ENCODE measurements at regions not wholly inside any gene's neighbourhood (a gene's known extent, or its start where the extent isn't known, plus 50 kb on each side); places are given as distances from the start of the nearest gene placed in this dataset.

- Histone ChIP-seq H3K4me3 (ENCODE audit: control insufficient read depth in 1 of 7, extremely low read depth in 1 of 7, insufficient read depth in 4 of 7, low read depth in 2 of 7, low read length in 6 of 7) (no peak overlapping the region), H3K36me3 (ENCODE audit: control insufficient read depth in 4 of 4, insufficient read depth in 4 of 4, low read length in 3 of 4) (no peaks in the 10 kb centered on the region), H3K27me3 (replicated peaks in 2 of 5; ENCODE audit: control insufficient read depth in 4 of 5, insufficient read depth in 5 of 5, low read length in 4 of 5) (peaks cover 0 to 2% (median 0%) of the 10 kb centered on the region in 5 experiments), H3K27ac (ENCODE audit: insufficient read depth in 1 of 2, low read depth in 1 of 2, low read length in 2 of 2, poor library complexity in 1 of 2, severe bottlenecking in 2 of 2) (no peak overlapping the region), H3K4me1 (ENCODE audit: control extremely low read depth in 1 of 4, control insufficient read depth in 4 of 4, insufficient read depth in 4 of 4, low read length in 3 of 4) (peaks cover 3 to 29% (median 9%) of the 10 kb centered on the region in 4 experiments), H3K9me3 (ENCODE audit: control extremely low read depth in 1 of 5, control insufficient read depth in 4 of 5, insufficient read depth in 2 of 5, low read depth in 1 of 5, low read length in 4 of 5) (no peaks in the 10 kb centered on the region)
- no peak for DNase-seq
- no CpG with 5 or more reads among the region's 2 CpGs for WGBS (ENCODE audit: insufficient coverage)
- ChIA-PET POLR2A (no interaction called here), CTCF (no interaction called here)
Observed at GRCh38 chr10:108462005-108462404, 1297.5 kb upstream of the SORCS1 start.

- POLR2A ChIA-PET, result no interaction called here
- CTCF ChIA-PET, result interaction anchor here (1.4 kb wide), 1 partner anchor 12 kb away, joined by 5 read pairs; no protein-coding TSS in a partner anchor
- no peak for DNase-seq
Observed at GRCh38 chr10:108454793-108455192, 1290.3 kb upstream of the SORCS1 start.

GRCh38 chr10:108454224-108454623 lies 1289.7 kb upstream of the SORCS1 start:
- ChIA-PET POLR2A (no interaction called here), CTCF (no interaction called here)
- DNase-seq, result no peak
- peaks cover 2 to 36% (median 20%) of the 10 kb centered on the region in 4 experiments for H3K4me1 ChIP-seq (ENCODE audit: control extremely low read depth in 1 of 4, control insufficient read depth in 4 of 4, insufficient read depth in 4 of 4, low read length in 3 of 4)
- no peak overlapping the region for H3K27ac ChIP-seq (ENCODE audit: insufficient read depth in 1 of 2, low read depth in 1 of 2, low read length in 2 of 2, poor library complexity in 1 of 2, severe bottlenecking in 2 of 2)
- H3K36me3 ChIP-seq (ENCODE audit: control insufficient read depth in 4 of 4, insufficient read depth in 4 of 4, low read length in 3 of 4), result no peaks in the 10 kb centered on the region
- H3K27me3 ChIP-seq (replicated peaks in 2 of 5; ENCODE audit: control insufficient read depth in 4 of 5, insufficient read depth in 5 of 5, low read length in 4 of 5), result no peaks in the 10 kb centered on the region
- no CpG with 5 or more reads among the region's 3 CpGs for WGBS (ENCODE audit: insufficient coverage)
- H3K4me3 ChIP-seq (ENCODE audit: control insufficient read depth in 1 of 7, extremely low read depth in 1 of 7, insufficient read depth in 4 of 7, low read depth in 2 of 7, low read length in 6 of 7), result no peak overlapping the region
- no peaks in the 10 kb centered on the region for H3K9me3 ChIP-seq (ENCODE audit: control extremely low read depth in 1 of 5, control insufficient read depth in 4 of 5, insufficient read depth in 2 of 5, low read depth in 1 of 5, low read length in 4 of 5)

More at GRCh38 chr10:108454793-108455192, 1290.3 kb upstream of the SORCS1 start:
- Histone ChIP-seq H3K9me3 (ENCODE audit: control extremely low read depth in 1 of 5, control insufficient read depth in 4 of 5, insufficient read depth in 2 of 5, low read depth in 1 of 5, low read length in 4 of 5) (no peaks in the 10 kb centered on the region), H3K4me3 (ENCODE audit: control insufficient read depth in 1 of 7, extremely low read depth in 1 of 7, insufficient read depth in 4 of 7, low read depth in 2 of 7, low read length in 6 of 7) (no peak overlapping the region), H3K36me3 (ENCODE audit: control insufficient read depth in 4 of 4, insufficient read depth in 4 of 4, low read length in 3 of 4) (no peaks in the 10 kb centered on the region), H3K27ac (ENCODE audit: insufficient read depth in 1 of 2, low read depth in 1 of 2, low read length in 2 of 2, poor library complexity in 1 of 2, severe bottlenecking in 2 of 2) (no peak overlapping the region), H3K4me1 (ENCODE audit: control extremely low read depth in 1 of 4, control insufficient read depth in 4 of 4, insufficient read depth in 4 of 4, low read length in 3 of 4) (peaks cover 2 to 30% (median 15%) of the 10 kb centered on the region in 4 experiments), H3K27me3 (replicated peaks in 2 of 5; ENCODE audit: control insufficient read depth in 4 of 5, insufficient read depth in 5 of 5, low read length in 4 of 5) (no peaks in the 10 kb centered on the region)

GRCh38 chr10:108453166-108453565 lies 1288.7 kb upstream of the SORCS1 start:
- CTCF ChIA-PET, result interaction anchor here (1.0 kb wide), 1 partner anchor 42 kb away, joined by 3 read pairs; no protein-coding TSS in a partner anchor

GRCh38 chr10:108452533-108452932 lies 1288.0 kb upstream of the SORCS1 start:
- POLR2A ChIA-PET, result no interaction called here
- no peak for DNase-seq
- peaks cover 9 to 43% (median 30%) of the 10 kb centered on the region in 4 experiments for H3K4me1 ChIP-seq (ENCODE audit: control extremely low read depth in 1 of 4, control insufficient read depth in 4 of 4, insufficient read depth in 4 of 4, low read length in 3 of 4)
- no peaks in the 10 kb centered on the region for H3K36me3 ChIP-seq (ENCODE audit: control insufficient read depth in 4 of 4, insufficient read depth in 4 of 4, low read length in 3 of 4)
- no peak overlapping the region for H3K4me3 ChIP-seq (ENCODE audit: control insufficient read depth in 1 of 7, extremely low read depth in 1 of 7, insufficient read depth in 4 of 7, low read depth in 2 of 7, low read length in 6 of 7)
- CTCF ChIA-PET, result no interaction called here
- no peaks in the 10 kb centered on the region for H3K9me3 ChIP-seq (ENCODE audit: control extremely low read depth in 1 of 5, control insufficient read depth in 4 of 5, insufficient read depth in 2 of 5, low read depth in 1 of 5, low read length in 4 of 5)
- 89% methylated on average over 4 of the region's 5 CpGs for WGBS (ENCODE audit: insufficient coverage)
- H3K27ac ChIP-seq (ENCODE audit: insufficient read depth in 1 of 2, low read depth in 1 of 2, low read length in 2 of 2, poor library complexity in 1 of 2, severe bottlenecking in 2 of 2), result no peak overlapping the region
- no peaks in the 10 kb centered on the region for H3K27me3 ChIP-seq (replicated peaks in 2 of 5; ENCODE audit: control insufficient read depth in 4 of 5, insufficient read depth in 5 of 5, low read length in 4 of 5)

More at GRCh38 chr10:108453166-108453565, 1288.7 kb upstream of the SORCS1 start:
- POLR2A ChIA-PET, result no interaction called here
- no peak for DNase-seq
- H3K4me3 ChIP-seq (ENCODE audit: control insufficient read depth in 1 of 7, extremely low read depth in 1 of 7, insufficient read depth in 4 of 7, low read depth in 2 of 7, low read length in 6 of 7), result no peak overlapping the region
- no peaks in the 10 kb centered on the region for H3K27me3 ChIP-seq (replicated peaks in 2 of 5; ENCODE audit: control insufficient read depth in 4 of 5, insufficient read depth in 5 of 5, low read length in 4 of 5)
- no peak overlapping the region for H3K27ac ChIP-seq (ENCODE audit: insufficient read depth in 1 of 2, low read depth in 1 of 2, low read length in 2 of 2, poor library complexity in 1 of 2, severe bottlenecking in 2 of 2)
- no peaks in the 10 kb centered on the region for H3K9me3 ChIP-seq (ENCODE audit: control extremely low read depth in 1 of 5, control insufficient read depth in 4 of 5, insufficient read depth in 2 of 5, low read depth in 1 of 5, low read length in 4 of 5)
- no peaks in the 10 kb centered on the region for H3K36me3 ChIP-seq (ENCODE audit: control insufficient read depth in 4 of 4, insufficient read depth in 4 of 4, low read length in 3 of 4)
- peaks cover 9 to 39% (median 28%) of the 10 kb centered on the region in 4 experiments for H3K4me1 ChIP-seq (ENCODE audit: control extremely low read depth in 1 of 4, control insufficient read depth in 4 of 4, insufficient read depth in 4 of 4, low read length in 3 of 4)

- no peaks in the 10 kb centered on the region for H3K36me3 ChIP-seq (ENCODE audit: control insufficient read depth in 4 of 4, insufficient read depth in 4 of 4, low read length in 3 of 4)
- no peaks in the 10 kb centered on the region for H3K9me3 ChIP-seq (ENCODE audit: control extremely low read depth in 1 of 5, control insufficient read depth in 4 of 5, insufficient read depth in 2 of 5, low read depth in 1 of 5, low read length in 4 of 5)
- DNase-seq, result peak; percentile 26 to 82 (median 57)
- no peaks in the 10 kb centered on the region for H3K27me3 ChIP-seq (replicated peaks in 2 of 5; ENCODE audit: control insufficient read depth in 4 of 5, insufficient read depth in 5 of 5, low read length in 4 of 5)
- CTCF ChIA-PET, result no interaction called here
- H3K4me1 ChIP-seq (ENCODE audit: control extremely low read depth in 1 of 4, control insufficient read depth in 4 of 4, insufficient read depth in 4 of 4, low read length in 3 of 4), result peaks cover 11 to 48% (median 31%) of the 10 kb centered on the region in 4 experiments
- 20% methylated on average over 1 of the region's 2 CpGs for WGBS (ENCODE audit: insufficient coverage)
- POLR2A ChIA-PET, result no interaction called here
- no peak overlapping the region for H3K27ac ChIP-seq (ENCODE audit: insufficient read depth in 1 of 2, low read depth in 1 of 2, low read length in 2 of 2, poor library complexity in 1 of 2, severe bottlenecking in 2 of 2)
- peak overlapping the region in 1 of 7 experiments; percentile 13 for H3K4me3 ChIP-seq (ENCODE audit: control insufficient read depth in 1 of 7, extremely low read depth in 1 of 7, insufficient read depth in 4 of 7, low read depth in 2 of 7, low read length in 6 of 7)
Observed at GRCh38 chr10:108450280-108450679, 1285.8 kb upstream of the SORCS1 start.

- POLR2A ChIA-PET, result no interaction called here
Observed at GRCh38 chr10:108445746-108446145, 1281.2 kb upstream of the SORCS1 start.

More at GRCh38 chr10:108445746-108446145, 1281.2 kb upstream of the SORCS1 start:
- DNase-seq, result no peak
- Histone ChIP-seq H3K4me3 (ENCODE audit: control insufficient read depth in 1 of 7, extremely low read depth in 1 of 7, insufficient read depth in 4 of 7, low read depth in 2 of 7, low read length in 6 of 7) (no peak overlapping the region), H3K27ac (ENCODE audit: insufficient read depth in 1 of 2, low read depth in 1 of 2, low read length in 2 of 2, poor library complexity in 1 of 2, severe bottlenecking in 2 of 2) (no peak overlapping the region), H3K4me1 (ENCODE audit: control extremely low read depth in 1 of 4, control insufficient read depth in 4 of 4, insufficient read depth in 4 of 4, low read length in 3 of 4) (peaks cover 9 to 31% (median 20%) of the 10 kb centered on the region in 4 experiments), H3K36me3 (ENCODE audit: control insufficient read depth in 4 of 4, insufficient read depth in 4 of 4, low read length in 3 of 4) (no peaks in the 10 kb centered on the region), H3K27me3 (replicated peaks in 2 of 5; ENCODE audit: control insufficient read depth in 4 of 5, insufficient read depth in 5 of 5, low read length in 4 of 5) (no peaks in the 10 kb centered on the region), H3K9me3 (ENCODE audit: control extremely low read depth in 1 of 5, control insufficient read depth in 4 of 5, insufficient read depth in 2 of 5, low read depth in 1 of 5, low read length in 4 of 5) (no peaks in the 10 kb centered on the region)
- WGBS (ENCODE audit: insufficient coverage), result 100% methylated on average over 2 of the region's 3 CpGs
- CTCF ChIA-PET, result no interaction called here

Measured in common myeloid progenitor, CD34-positive (primary cell).